H1 (cell line): ENCODE measurements at regions not wholly inside any gene's neighbourhood (a gene's known extent, or its start where the extent isn't known, plus 50 kb on each side); places are given as distances from the start of the nearest gene placed in this dataset.

ENCODE experiments used
- CTCF ChIA-PET: fragments of 300-600 bp; sonication (Branson Sonifier 250); formaldehyde crosslinking; loops from one replicate; lab custom pipeline; 2021; ENCODE audit not compliant: partially characterized antibody; lab: Charles Lee
- POLR2A ChIA-PET: fragments of 300-600 bp; sonication (Branson Sonifier 250); formaldehyde crosslinking; loops from one replicate; lab custom pipeline; 2021; ENCODE audit warnings: inconsistent platforms; ENCODE audit not compliant: partially characterized antibody; lab: Charles Lee
- DNase-seq, 2 experiments: peaks; one replicate each; pipeline versions ENCODE4 v3.0.0 to v3.0.0-alpha.2; 2010 to 2022; ENCODE audit warnings: low spot score in 2 of 2, low read depth in 1 of 2, mixed read lengths in 1 of 2
- FAIRE-seq: peaks from 2 replicates; lab custom pipeline; 2011; peaks lifted over from hg19 to GRCh38; lab: Jason Lieb, UNC
- H2AFZ ChIP-seq: 2 replicates; pipeline ENCODE4 v1.8.1; 2012; ENCODE audit warnings: low read length, inconsistent platforms
- H2AK5ac ChIP-seq: 2 replicates; pipeline ENCODE4 v1.6.1; 2013; ENCODE audit warnings: low read depth, low read length
- H2BK120ac ChIP-seq: replicated peaks from 2 replicates; pipeline ENCODE3; 2013; ENCODE audit warnings: low read depth, low read length, inconsistent platforms
- H2BK12ac ChIP-seq: 2 replicates; pipeline ENCODE4 v1.6.1; 2013; ENCODE audit warnings: low read depth, low read length
- H2BK15ac ChIP-seq: 2 replicates; pipeline ENCODE4 v1.6.1; 2013; ENCODE audit warnings: low read length
- H2BK20ac ChIP-seq: 2 replicates; pipeline ENCODE4 v1.6.1; 2013; ENCODE audit warnings: low read length
- H2BK5ac ChIP-seq: 2 replicates; pipeline ENCODE4 v1.6.1; 2013; ENCODE audit warnings: low read depth, low read length
- H3K14ac ChIP-seq: 2 replicates; pipeline ENCODE4 v1.6.1; 2013; ENCODE audit warnings: inconsistent platforms; ENCODE audit not compliant: insufficient read length
- H3K18ac ChIP-seq: 2 replicates; pipeline ENCODE4 v1.6.1; 2013; ENCODE audit warnings: low read length; ENCODE audit errors: extremely low read depth
- H3K23ac ChIP-seq: 2 replicates; pipeline ENCODE4 v1.6.1; 2013; ENCODE audit warnings: inconsistent platforms; ENCODE audit not compliant: insufficient read length
- H3K23me2 ChIP-seq: 2 replicates; pipeline ENCODE4 v1.6.1; 2013; ENCODE audit warnings: low read depth, low read length
- H3K27ac ChIP-seq: 2 replicates; pipeline ENCODE4 v1.6.1; 2011; ENCODE audit warnings: low read depth, low read length, inconsistent platforms
- H3K27me3 ChIP-seq, 4 experiments: replicated peaks in 1 of 4; 1 replicate in 1 of 4; 2 replicates in 3 of 4; pipeline versions ENCODE4 v1.6.1 to v1.8.1; 2011 to 2013; ENCODE audit warnings: low read length in 3 of 4, mild to moderate bottlenecking in 3 of 4, inconsistent platforms in 2 of 4, mixed read lengths in 2 of 4, moderate library complexity in 1 of 4; ENCODE audit not compliant: control insufficient read depth in 3 of 4, insufficient read depth in 3 of 4; ENCODE audit errors: extremely low read depth in 1 of 4
- H3K36me3 ChIP-seq, 4 experiments: 2 replicates each; pipeline versions ENCODE4 v1.6.1 to v1.8.1; 2011 to 2013; ENCODE audit warnings: mild to moderate bottlenecking in 4 of 4, low read length in 3 of 4, moderate library complexity in 2 of 4, control low read depth in 1 of 4, inconsistent platforms in 1 of 4; ENCODE audit not compliant: insufficient read depth in 4 of 4, control insufficient read depth in 2 of 4
- H3K4ac ChIP-seq: replicated peaks from 2 replicates; pipeline ENCODE3; 2013; ENCODE audit warnings: low read length, low read depth, mixed read lengths, inconsistent platforms; ENCODE audit not compliant: insufficient read length
- H3K4me1 ChIP-seq, 4 experiments: replicated peaks in 1 of 4; 1 replicate in 1 of 4; 2 replicates in 3 of 4; pipeline versions ENCODE4 v1.6.1 to v1.8.1; 2011 to 2013; ENCODE audit warnings: low read length in 3 of 4, inconsistent platforms in 2 of 4, mixed read lengths in 1 of 4; ENCODE audit not compliant: insufficient read depth in 4 of 4, control insufficient read depth in 3 of 4
- H3K4me2 ChIP-seq, 2 experiments: 2 replicates each; pipeline versions ENCODE4 v1.6.1 to v1.8.1; 2011 to 2013; ENCODE audit warnings: low read depth in 2 of 2, low read length in 2 of 2, control low read depth in 1 of 2, inconsistent platforms in 1 of 2, mild to moderate bottlenecking in 1 of 2; ENCODE audit not compliant: insufficient read depth in 1 of 2
- H3K4me3 ChIP-seq, 4 experiments: fragments of 200-600, 300-600 bp in 1 of 4; sonication (generic), shearing (Covaris generic), sonication (Bioruptor Twin) in 1 of 4; 2 replicates each; pipeline versions ENCODE4 v1.5.1 to v1.8.1; 2011 to 2016; ENCODE audit warnings: low read length in 4 of 4, low read depth in 3 of 4, control low read depth in 2 of 4, inconsistent platforms in 2 of 4, mild to moderate bottlenecking in 2 of 4, mixed read lengths in 1 of 4, moderate library complexity in 1 of 4; ENCODE audit not compliant: insufficient read depth in 2 of 4; ENCODE audit errors: extremely low read depth in 1 of 4
- H3K56ac ChIP-seq: replicated peaks from 2 replicates; pipeline ENCODE3; 2013; ENCODE audit warnings: low read depth, mild to moderate bottlenecking, mixed read lengths, low read length, inconsistent platforms; ENCODE audit not compliant: insufficient read length
- H3K79me1 ChIP-seq: 2 replicates; pipeline ENCODE4 v1.6.1; 2013; ENCODE audit warnings: low read depth, low read length, control low read depth
- H3K79me2 ChIP-seq, 2 experiments: 2 replicates each; pipeline versions ENCODE4 v1.6.1 to v1.8.1; 2012 to 2013; ENCODE audit warnings: low read length in 2 of 2, mild to moderate bottlenecking in 2 of 2, inconsistent platforms in 1 of 2; ENCODE audit not compliant: insufficient read depth in 2 of 2, control insufficient read depth in 1 of 2
- H3K9ac ChIP-seq, 4 experiments: replicated peaks in 1 of 4; 1 replicate in 1 of 4; 2 replicates in 3 of 4; pipeline versions ENCODE4 v1.6.1 to v1.8.1; 2011 to 2013; ENCODE audit warnings: low read depth in 3 of 4, low read length in 3 of 4, control low read depth in 2 of 4, mild to moderate bottlenecking in 2 of 4, moderate library complexity in 2 of 4, inconsistent platforms in 1 of 4; ENCODE audit errors: extremely low read depth in 1 of 4
- H3K9me3 ChIP-seq, 2 experiments: 2 replicates each; pipeline versions ENCODE4 v1.6.1 to v1.8.1; 2012 to 2013; ENCODE audit warnings: mild to moderate bottlenecking in 2 of 2, moderate library complexity in 2 of 2, control low read depth in 1 of 2, inconsistent platforms in 1 of 2, low read depth in 1 of 2, low read length in 1 of 2, mixed read lengths in 1 of 2; ENCODE audit not compliant: insufficient read depth in 2 of 2
- H4K20me1 ChIP-seq, 2 experiments: replicated peaks in 1 of 2; 2 replicates each; pipeline versions ENCODE3 to v1.8.1; 2011 to 2013; ENCODE audit warnings: inconsistent platforms in 2 of 2, low read length in 2 of 2, mild to moderate bottlenecking in 1 of 2; ENCODE audit not compliant: insufficient read depth in 2 of 2, control insufficient read depth in 1 of 2
- H4K5ac ChIP-seq: 2 replicates; pipeline ENCODE4 v1.6.1; 2013; ENCODE audit warnings: low read length, low read depth, mixed read lengths, inconsistent platforms; ENCODE audit not compliant: insufficient read length
- H4K8ac ChIP-seq: 2 replicates; pipeline ENCODE4 v1.8.0; 2013; ENCODE audit warnings: mild to moderate bottlenecking, moderate library complexity, low read length, inconsistent platforms; ENCODE audit not compliant: insufficient read depth; ENCODE audit errors: extremely low read depth
- H4K91ac ChIP-seq: replicated peaks from 2 replicates; pipeline ENCODE3; 2013; ENCODE audit warnings: low read length, mixed read lengths, inconsistent platforms; ENCODE audit not compliant: insufficient read length
- GTF2F1 ChIP-seq: IDR thresholded peaks from 2 replicates; pipeline ENCODE4 v1.6.1; 2012; ENCODE audit warnings: low read depth, low read length, improper control_type of control experiment, borderline replicate concordance
- HDAC2 ChIP-seq, 2 experiments: fragments of 300-600 bp in 1 of 2; sonication (generic) in 1 of 2; IDR thresholded peaks; 2 replicates each; pipeline ENCODE4 v1.6.1; 2011 to 2012; ENCODE audit warnings: low read depth in 2 of 2, low read length in 2 of 2, mild to moderate bottlenecking in 2 of 2, moderate library complexity in 2 of 2, borderline replicate concordance in 1 of 2, inconsistent platforms in 1 of 2
- PHF8 ChIP-seq: fragments of 200-600 bp; sonication (generic); conservative IDR thresholded peaks from 2 replicates; pipeline ENCODE4 v1.7.1; 2012; ENCODE audit warnings: low read depth, mild to moderate bottlenecking, inconsistent platforms, low read length, moderate library complexity
- POU5F1 ChIP-seq: IDR thresholded peaks from 2 replicates; pipeline ENCODE4 v1.6.1; 2011; ENCODE audit warnings: low read depth, mild to moderate bottlenecking, low read length, moderate library complexity
- RBBP5 ChIP-seq: IDR thresholded peaks from 2 replicates; pipeline ENCODE4 v1.7.1; 2012; ENCODE audit warnings: low read depth, mild to moderate bottlenecking, inconsistent platforms, low read length, moderate library complexity, borderline replicate concordance
- SRF ChIP-seq: IDR thresholded peaks from 2 replicates; pipeline ENCODE4 v1.6.1; 2011; ENCODE audit warnings: mild to moderate bottlenecking, low read depth, low read length, moderate library complexity
- TAF1 ChIP-seq: IDR thresholded peaks from 2 replicates; pipeline ENCODE4 v1.6.1; 2011; ENCODE audit warnings: mild to moderate bottlenecking, low read depth, low read length
- TAF7 ChIP-seq: optimal IDR thresholded peaks from 2 replicates; pipeline ENCODE3; 2011; ENCODE audit warnings: low read depth, mild to moderate bottlenecking, inconsistent platforms, low read length, moderate library complexity, borderline replicate concordance
- WGBS, 2 experiments: shearing (Covaris generic) in 1 of 2; methylation state at CpG; one replicate each; pipeline versions ENCODE4 v1.1.6 to v1.1.7; 2013 to 2015; ENCODE audit warnings: low lambda C conversion rate in 2 of 2, mixed read lengths in 2 of 2, inconsistent platforms in 1 of 2, low coverage in 1 of 2, missing lambda C conversion rate in 1 of 2; ENCODE audit not compliant: insufficient replicate concordance in 2 of 2, insufficient coverage in 1 of 2, insufficient read length in 1 of 2; ENCODE audit errors: extremely low coverage in 1 of 2, missing lambda C conversion rate in 1 of 2; 5-methylcytosine and 5-hydroxymethylcytosine counted together
- TF ChIP-seq, protein P1 (sequence below): IDR thresholded peaks from 2 replicates; pipeline ENCODE4 v1.6.1; 2012; ENCODE audit warnings: inconsistent platforms

DNA sequence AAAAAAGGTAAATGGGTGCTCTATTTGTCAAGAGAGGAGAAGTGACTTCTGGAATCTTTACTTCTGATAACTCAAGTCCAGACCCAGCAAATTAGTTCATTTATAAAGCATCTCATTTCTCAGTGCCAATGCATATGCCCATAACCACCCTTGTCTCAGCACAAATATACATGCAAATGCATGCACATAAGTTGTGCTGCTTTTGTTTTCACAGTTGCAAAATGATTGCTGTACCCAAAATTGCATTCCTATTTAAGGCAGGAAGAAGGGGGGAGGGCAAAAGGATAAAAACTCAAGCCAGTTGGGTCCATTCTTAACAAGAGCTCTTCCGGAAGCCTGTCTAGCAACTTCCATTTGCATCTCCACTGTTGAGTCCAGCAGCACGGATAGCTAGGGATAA lies 61.3 kb upstream of the FAM20A start:
- Histone ChIP-seq H3K23me2 (no peaks in the 10 kb centered on the region), H4K8ac (no peak overlapping the region), H2BK120ac (no peak overlapping the region), H2BK5ac (peak overlapping the region; percentile 21; the same call in 1 of the 2 replicates), H4K5ac (no peak overlapping the region), H3K4me1 (peaks cover 2 to 10% (median 7%) of the 10 kb centered on the region in 4 experiments; a peak in 5 of 7 replicates), H3K27ac (no peak overlapping the region), H2AFZ (no peak overlapping the region), H4K20me1 (no peaks in the 10 kb centered on the region), H3K9ac (no peak overlapping the region), H3K4ac (no peak overlapping the region), H3K79me2 (no peaks in the 10 kb centered on the region), H3K23ac (no peak overlapping the region), H3K36me3 (no peaks in the 10 kb centered on the region), H4K91ac (no peak overlapping the region), H3K4me3 (no peak overlapping the region), H3K9me3 (peaks cover 0 to 2% of the 10 kb centered on the region in 2 experiments; a peak in 2 of 4 replicates), H2BK12ac (no peak overlapping the region), H3K56ac (no peak overlapping the region), H2BK20ac (peak overlapping the region; percentile 73; the same call in 1 of the 2 replicates), H3K14ac (no peak overlapping the region), H3K79me1 (no peaks in the 10 kb centered on the region), H2AK5ac (no peak overlapping the region), H3K27me3 (no peaks in the 10 kb centered on the region), H3K18ac (no peak overlapping the region), H3K4me2 (0 out of 4 replicates have a peak overlapping the region, but pooled peaks of 1 of the 2 experiments have one; percentile 17), H2BK15ac (no peak overlapping the region)
- no peak for DNase-seq
- ChIA-PET POLR2A (no interaction called here), CTCF (interaction anchor here (0.6 kb wide), 1 partner anchor 101 kb away, joined by 3 read pairs; no protein-coding TSS in a partner anchor)
- WGBS, 2 experiments: 76% methylated on average over 2 of the region's 2 CpGs; no CpG with 5 or more reads in 1 of the 2 experiments
- FAIRE-seq: no peak
- TF ChIP-seq TAF1 (no peak), PHF8 (no peak), HDAC2 (IDR thresholded peaks at IDR 0.05; ENCODE audit: borderline replicate concordance in 1 of 2, low read depth in 2 of 2, low read length in 2 of 2) (no peak), GTF2F1 (no peak), SRF (no peak), RBBP5 (no peak), TAF7 (no peak), POU5F1 (no peak)
- TF ChIP-seq, protein P1, sequence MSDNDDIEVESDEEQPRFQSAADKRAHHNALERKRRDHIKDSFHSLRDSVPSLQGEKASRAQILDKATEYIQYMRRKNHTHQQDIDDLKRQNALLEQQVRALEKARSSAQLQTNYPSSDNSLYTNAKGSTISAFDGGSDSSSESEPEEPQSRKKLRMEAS: no peak
